ENCODE measurements at regions not wholly inside any gene's neighbourhood (a gene's known extent, or its start where the extent isn't known, plus 50 kb on each side); places are given as distances from the start of the nearest gene placed in this dataset.
"Not testable (repeated sequence)": the region's sequence is repeated elsewhere in the genome, so short reads cannot be mapped to it uniquely, and the experiment has no call there.

DNA sequence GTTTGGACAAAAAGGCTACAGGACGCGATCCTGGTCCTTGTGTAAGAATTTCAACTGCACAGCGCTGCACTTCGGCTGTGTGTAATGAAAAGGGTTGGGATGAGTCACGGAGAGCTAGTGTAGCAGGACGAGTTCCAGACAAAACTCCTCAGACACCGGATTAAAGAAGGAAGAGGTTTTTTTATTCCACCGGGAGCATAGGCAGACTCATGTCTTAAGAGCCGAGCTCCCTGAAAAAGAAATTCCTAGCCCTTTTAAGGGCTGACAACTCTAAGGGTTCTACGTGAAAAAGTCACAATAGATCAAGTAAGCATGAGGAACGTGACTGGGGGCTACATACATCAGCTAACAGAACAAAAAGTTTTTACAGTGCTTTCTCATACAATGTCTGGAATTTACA lies 54.8 kb upstream of the FAM90A1 start:
- DNase-seq (ENCODE audit: low read depth in 2 of 2): not testable (repeated sequence)

DNA sequence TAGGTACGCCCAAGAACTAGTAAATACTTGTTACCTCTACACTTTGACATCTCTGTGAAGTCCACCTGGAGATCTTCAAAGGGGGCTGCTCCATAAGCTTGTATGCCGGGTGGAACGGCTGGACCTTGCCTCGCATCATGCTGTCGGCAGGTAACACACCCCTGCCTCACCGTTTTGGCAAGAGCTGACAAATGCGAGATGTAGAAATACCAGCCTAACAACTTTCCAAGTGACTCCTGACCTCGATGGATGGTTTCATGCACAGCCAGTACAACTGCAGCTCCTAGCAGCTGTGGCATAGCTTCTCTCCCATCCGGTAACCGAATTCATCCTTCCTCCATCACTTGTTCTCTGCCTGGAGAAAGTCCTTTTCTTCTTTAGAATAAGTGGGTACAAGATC lies 58.3 kb upstream of the FAM90A1 start:
- not testable (repeated sequence) for DNase-seq (ENCODE audit: low read depth in 2 of 2)

DNA sequence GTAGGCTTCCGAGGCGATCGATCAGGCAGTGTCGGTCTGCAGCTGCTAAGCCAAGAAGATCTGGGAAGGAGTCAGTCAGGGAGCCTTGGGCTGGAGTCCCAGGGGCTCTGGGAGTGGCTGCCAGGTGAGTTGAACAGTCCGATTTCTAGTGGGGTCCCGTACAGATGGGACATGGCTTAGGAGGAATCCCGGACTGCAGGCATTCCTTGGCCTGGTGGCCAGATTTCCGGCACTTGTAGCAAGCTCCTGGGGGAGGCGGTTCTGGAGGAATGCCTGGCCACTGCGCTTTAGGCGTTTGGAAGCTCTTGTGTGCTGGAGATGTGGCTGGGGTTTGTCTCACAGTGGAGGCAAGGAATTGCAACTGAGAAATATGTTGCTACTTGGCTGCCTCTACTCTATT lies 64.3 kb upstream of the FAM90A1 start:
- not testable (repeated sequence) for DNase-seq (ENCODE audit: low read depth in 2 of 2)

DNA sequence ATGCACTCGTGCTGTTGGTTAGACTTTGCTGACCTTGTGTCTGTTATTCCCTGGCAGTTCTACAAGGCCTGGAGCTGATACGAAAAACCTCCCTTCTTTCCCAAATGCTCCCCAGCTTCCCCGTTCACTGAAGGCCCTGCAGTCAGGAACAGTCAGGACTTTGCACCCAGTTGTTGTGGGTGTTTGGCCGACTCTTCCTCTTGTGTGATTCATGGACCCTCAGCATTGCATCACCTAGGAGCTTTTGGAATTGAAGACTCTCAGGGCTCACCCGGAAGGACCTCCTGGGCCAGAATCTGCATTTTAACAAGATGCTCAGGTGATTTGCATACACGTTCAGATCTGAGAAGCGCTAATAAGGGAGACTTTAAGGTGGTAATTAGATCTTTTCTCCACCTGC lies 67.2 kb upstream of the FAM90A1 start:
- not testable (repeated sequence) for DNase-seq (ENCODE audit: low read depth in 2 of 2)

DNA sequence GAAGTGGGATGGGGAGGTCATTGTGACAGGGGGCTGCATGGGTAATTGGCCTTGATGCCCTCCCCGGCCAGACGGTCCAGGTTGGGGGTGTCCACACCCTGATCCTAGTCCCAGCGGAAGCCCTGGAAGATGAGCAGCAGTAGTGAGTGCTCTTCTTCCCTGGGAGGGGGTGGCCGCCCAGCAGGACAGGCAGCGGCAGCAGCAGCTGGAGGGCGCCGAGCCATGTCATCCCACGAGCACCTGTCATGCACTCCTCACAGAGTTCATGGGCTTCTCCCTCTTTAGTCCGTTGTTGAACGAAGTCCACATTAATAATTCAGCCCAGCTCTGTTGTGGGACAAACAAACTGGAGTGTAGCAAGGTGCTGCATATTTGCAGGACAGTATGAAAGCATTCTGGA lies 81.2 kb upstream of the FAM90A1 start:
- DNase-seq (ENCODE audit: low read depth in 2 of 2): not testable (repeated sequence)

DNA sequence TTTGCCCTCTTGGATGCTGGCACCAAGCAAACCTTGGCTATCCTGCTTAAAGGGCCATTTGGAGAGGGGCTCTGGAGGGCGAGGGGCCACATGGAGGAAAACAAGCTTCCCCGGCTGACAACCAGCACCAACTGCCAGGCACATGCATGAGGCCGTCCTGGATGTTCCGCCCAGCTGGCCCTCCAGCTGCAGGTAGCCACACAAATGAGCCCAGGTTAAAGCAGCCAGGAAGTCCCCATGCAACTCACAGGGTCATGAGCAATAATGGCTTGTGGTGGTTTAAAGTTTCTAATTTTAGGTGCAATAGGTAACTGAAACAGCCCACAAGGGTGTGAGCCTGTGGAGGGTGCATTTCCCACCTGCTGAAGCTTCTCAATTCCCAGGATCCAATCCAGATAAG lies 88.6 kb upstream of the FAM90A1 start:
- not testable (repeated sequence) for DNase-seq (ENCODE audit: low read depth in 2 of 2)

DNA sequence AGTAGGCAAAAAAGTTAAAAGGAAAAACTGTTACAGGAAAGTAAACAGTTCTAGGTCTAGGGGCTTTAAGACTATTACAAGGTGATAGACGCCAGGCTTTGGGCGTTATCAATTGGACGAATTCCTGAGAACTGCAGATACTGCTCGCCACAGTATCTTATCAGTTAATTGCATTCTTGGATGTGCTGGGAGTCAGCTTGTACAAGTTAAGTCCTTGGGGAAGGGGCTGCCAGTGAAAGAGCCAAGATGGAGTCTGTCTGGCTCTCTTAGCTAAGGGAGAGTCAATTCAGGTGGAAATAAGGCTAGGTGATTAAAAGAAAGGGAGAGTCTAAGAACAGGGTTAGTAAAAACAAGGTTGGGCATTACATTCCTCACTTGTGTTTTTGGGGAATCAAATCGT lies 90.3 kb upstream of the FAM90A1 start:
- DNase-seq (ENCODE audit: low read depth in 2 of 2): not testable (repeated sequence)

DNA sequence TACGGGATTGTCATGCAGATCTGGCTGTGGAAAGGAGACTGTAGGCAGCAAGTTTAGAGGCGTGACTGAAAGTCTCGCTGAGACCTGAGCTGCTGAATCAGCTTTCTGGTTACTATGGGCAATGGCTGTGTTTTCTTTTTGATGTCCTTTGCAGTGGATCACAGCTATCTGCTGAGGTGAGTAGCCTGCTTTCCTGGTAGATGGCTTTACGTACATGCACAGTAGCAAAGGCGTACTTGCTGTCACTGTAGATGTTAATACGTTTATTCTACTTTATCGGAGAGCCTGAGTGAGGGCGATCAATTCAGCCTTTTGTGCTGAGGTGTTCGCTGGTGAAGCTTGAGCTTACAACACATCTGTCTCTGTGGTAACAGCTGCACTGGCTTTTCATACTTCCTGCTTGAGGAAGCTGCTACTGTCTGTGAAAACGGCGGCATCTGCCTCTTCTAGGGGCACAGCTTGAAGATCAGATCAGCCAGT lies 92.9 kb upstream of the FAM90A1 start:
- not testable (repeated sequence) for DNase-seq (ENCODE audit: low read depth in 2 of 2)

DNA sequence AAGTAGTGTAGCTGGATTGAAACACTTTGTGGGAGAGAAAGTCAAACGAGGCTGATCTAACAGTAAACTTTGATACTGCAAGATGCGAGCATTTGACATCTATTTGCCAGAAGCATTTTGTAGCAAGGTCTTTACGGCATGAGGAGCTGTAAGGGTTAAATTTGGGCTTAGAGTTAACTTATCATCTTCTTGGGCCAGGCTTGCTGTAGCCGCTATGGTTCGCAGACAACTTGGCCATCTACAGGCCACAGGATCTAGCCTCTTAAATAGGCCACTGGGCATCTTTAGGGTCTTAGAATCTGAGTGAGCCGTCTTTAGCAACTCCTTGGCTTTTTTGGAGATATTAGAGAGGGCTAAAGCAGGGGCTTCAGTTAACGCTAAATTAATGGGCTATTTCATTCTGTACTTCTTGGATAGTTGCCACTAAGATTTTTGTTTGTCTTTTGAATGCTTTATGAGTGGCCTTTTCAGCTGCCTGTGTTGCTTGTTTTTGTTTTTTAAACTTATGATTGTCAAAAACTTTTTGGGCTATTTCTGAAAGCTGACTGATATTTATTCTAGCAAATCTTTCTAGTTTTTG lies 93.5 kb upstream of the FAM90A1 start:
- not testable (repeated sequence) for DNase-seq (ENCODE audit: low read depth in 2 of 2)

DNA sequence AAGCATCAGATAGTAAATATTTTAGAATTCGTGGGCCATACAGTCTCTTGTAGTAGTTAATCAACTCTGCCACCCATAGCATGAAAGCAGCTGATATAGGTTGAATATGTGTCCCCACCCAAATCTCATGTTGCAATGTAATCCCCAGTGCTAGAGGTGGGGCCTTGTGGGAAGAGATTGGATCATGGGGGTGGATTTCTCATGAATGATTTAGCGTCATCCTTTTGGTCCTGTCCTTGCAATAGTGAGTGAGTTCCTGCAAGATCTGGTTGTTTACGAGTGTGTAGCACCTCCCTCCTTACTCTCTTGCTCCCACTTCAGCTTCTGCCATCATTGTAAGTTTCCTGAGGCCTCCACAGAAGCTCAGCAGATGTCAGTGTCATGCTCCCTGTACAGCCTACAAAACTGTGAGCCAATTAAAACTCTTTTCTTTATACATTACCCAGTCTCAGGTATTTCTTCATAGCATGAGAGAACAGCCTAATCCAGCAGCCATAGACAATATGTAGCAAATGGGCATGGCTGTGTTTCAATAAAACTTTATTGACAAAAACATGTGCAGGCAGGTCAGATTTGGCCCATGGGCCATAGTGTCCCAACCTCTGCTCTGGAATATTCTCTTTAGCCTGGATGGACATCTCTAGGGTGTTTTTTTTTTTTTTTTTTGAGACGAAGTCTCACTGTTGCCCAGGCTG lies 97.9 kb upstream of the FAM90A1 start:
- DNase-seq (ENCODE audit: low read depth in 2 of 2): not testable (repeated sequence)

DNA sequence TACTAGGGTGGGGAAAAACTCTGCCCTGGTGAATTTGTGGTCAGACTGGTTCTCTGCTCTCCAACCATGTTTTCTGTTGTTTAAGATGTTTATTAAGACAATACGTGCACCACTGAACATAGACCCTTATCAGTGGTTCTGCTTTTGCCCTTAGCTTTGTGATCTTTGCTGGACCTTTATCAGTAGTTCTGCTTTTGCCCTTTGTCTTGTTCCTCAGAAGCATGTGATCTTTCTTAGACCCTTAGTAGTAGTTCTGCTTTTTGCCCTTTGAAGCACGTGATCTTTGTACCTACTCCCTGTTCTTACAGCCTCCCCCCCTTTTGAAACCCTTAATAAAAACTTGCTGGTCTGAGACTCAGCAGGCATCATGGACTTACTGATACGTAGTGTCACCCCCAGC lies 101.4 kb upstream of the FAM90A1 start:
- not testable (repeated sequence) for DNase-seq (ENCODE audit: low read depth in 2 of 2)

DNA sequence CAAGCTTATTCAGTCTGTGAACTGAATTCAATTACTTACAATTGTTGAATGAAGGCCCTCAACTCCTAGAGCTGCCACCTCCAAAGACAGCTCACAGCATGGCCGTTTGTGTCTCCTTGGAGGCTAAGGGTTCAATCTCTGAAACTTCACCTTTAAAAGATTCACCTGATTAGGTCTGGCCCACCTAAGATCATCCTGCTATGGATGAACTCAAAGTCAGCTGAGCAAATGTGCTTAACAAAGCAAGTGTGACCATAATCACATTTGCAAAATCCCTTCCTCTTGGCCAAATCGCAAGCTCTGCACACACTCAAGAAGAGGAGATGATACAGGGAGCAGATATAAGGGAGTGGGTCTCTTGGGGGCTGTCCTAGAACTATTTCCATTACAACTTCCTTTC lies 105.0 kb upstream of the FAM90A1 start:
- DNase-seq (ENCODE audit: low read depth in 2 of 2): not testable (repeated sequence)

DNA sequence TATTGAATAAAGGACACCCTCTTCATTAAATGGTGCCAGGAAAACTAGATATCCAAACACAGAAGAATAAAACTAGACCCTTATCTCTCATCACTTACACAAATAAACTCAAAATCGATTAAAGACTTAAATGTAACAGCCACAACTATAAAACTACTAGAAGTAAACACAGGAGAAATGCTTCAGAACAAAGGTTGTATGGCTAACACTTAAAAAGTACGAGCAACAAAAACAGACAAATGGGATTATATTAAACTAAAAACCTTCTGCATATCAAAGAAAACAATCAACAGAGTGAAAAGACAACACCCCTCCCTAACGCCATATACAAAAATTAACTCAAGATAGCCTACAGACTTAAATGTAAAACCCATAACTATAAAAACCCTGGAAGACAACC lies 104.7 kb upstream of the CLEC6A start:
- not testable (repeated sequence) for DNase-seq (ENCODE audit: low read depth in 2 of 2)

DNA sequence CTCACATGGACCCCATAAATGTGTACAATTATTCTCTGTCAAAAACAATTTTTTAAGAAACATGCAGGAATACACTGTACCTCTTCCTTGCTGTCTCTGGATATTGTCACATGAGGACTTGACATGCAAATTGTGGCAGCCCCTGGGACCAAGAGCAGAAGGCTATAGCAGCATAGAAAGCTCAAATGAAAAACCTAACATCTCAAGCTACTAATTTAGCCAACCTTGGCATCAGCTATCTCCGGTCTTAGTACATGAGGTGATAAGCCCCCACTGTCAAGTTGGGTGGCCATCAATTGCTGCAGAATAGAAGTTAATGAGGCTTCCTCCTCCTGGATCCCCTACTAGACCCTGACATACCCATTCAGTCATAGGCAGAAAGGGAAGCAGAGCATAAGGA lies 101.0 kb upstream of the CLEC6A start:
- not testable (repeated sequence) for DNase-seq (ENCODE audit: low read depth in 2 of 2)

DNA sequence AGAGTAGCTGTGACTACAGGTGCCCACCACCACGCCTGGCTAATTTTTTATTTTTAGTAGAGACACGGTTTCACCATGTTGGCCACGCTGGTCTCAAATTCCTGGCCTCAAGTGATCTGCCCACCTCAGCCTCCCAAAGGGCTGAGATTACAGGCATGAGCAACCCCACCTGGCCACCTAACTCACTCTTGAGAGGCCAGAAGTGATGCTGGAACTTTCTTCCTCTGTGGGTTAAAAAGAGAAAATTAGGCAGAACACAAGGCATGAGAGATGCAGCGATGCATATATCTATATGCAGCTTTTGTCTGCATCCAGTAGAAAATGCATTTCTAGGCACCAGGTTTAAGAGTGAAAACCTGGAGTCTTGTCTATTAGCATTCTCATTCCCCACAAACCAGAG lies 100.2 kb upstream of the CLEC6A start:
- not testable (repeated sequence) for DNase-seq (ENCODE audit: low read depth in 2 of 2)

DNA sequence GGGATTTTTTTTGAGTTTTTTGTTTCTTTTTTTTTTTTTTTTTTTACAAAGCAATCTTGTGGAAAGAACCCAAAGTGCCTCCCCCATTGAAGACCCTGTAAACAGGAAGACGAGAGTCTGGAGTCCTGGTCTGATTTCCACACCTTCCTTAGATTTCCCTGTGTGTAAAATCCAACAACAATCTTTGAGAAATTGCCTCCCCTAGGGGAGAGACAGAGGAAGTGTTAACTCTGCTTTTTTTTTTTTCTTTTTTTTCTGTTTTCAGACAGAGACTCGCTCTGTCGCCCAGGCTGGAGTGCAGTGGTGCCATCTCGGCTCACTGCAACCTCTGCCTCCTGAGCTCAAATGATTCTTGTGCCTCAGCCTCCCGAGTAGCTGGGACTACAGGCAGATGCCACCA lies 82.0 kb upstream of the CLEC6A start:
- DNase-seq (ENCODE audit: low read depth in 2 of 2): not testable (repeated sequence)

DNA sequence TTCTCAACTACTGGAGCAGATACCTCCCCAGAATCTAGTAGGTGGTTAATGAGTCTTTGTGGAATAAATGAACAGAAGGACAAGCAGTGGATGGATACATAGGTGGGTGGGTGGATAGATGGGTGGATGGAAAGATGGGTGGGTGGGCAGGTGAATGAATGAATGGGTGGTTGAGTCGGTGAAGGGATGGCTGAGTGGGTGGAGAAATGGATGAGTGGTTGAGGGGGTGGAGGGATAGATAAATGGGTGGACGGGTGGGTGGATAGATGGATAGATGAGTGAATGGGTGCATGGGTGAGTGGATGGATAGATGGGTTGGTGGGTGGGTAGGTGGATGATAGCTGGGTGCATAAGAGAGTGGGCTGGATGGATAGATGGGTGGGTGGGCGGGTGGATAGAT lies 80.6 kb upstream of the CLEC6A start:
- DNase-seq (ENCODE audit: low read depth in 2 of 2): not testable (repeated sequence)

DNA sequence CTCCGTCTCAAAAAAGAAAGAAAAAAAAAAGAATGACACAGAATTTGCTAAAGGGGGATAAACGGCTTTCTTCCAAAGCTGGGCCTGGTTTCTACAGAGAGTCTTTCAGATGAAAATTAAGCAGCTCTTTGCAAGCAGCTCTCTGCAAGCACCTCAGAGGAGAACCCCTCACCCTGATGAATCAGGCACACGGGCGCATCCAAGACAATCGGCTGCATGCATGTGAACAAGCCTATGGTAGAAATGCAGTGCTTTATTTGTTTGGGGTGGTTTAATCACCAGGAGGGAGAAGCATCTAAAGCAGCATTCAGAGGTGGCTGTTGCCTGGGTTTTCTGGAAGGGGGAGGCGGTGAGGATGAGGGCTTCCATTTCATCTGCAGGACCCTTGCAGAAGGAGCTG lies 78.0 kb upstream of the CLEC6A start:
- DNase-seq (ENCODE audit: low read depth in 2 of 2): not testable (repeated sequence)

DNA sequence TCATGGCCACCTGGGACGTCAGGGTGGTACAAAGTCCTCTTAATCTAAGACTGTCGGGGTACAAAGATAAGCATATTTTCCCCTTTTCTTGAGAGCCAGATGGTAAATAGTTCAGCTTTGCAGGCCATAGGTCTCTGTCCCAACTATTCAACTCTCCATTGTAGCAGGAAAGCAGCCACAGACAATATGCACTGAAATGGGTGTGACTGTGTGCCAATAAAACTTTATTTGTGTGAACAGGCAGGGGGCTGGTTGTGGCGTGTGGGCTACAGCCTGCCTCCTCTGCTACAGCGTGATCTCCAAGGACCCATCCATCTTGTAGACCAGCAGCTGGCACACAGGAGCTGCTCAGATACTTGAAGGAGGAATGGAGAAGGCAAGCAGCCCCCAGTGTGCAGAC lies 73.2 kb upstream of the CLEC6A start:
- not testable (repeated sequence) for DNase-seq (ENCODE audit: low read depth in 2 of 2)

DNA sequence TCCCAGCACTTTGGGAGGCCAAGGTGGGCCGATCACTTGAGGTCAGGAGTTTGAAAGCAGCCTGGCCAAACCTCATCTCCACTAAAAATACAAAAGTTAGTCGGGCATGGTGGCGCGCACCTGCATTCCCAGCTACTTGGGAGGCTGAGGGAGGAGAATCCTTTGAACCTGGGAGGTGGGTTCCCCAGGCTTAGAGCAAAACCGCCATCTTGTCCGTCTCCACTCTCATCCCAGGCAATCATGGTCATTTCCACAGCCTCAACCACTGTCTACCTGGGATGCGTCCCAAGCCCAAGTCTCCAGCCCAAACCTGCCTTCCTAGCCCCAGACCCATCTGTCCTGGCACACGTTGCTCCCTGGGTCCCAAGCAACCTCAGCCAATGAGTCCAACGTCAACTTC lies 71.1 kb upstream of the CLEC6A start:
- DNase-seq (ENCODE audit: low read depth in 2 of 2): not testable (repeated sequence)

DNA sequence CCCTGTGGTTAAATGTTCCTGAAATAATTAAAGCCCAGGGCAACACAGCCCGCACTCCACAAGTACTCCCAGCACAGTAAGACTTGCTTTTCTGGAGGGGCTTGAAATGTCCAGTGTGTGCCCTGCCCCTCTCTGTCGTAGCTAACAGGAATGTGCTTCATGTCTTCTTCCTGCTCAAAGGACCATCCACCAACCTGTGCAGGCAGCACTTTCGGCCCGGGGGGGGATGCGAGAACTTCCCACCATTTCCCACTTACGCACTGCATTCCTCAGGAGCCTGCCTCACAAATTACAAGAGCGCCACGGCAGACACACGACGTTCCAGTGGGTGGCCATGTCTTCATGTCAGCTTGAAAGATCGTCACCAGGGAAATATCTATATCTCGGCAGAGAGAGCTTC lies 70.3 kb upstream of the CLEC6A start:
- not testable (repeated sequence) for DNase-seq (ENCODE audit: low read depth in 2 of 2)

DNA sequence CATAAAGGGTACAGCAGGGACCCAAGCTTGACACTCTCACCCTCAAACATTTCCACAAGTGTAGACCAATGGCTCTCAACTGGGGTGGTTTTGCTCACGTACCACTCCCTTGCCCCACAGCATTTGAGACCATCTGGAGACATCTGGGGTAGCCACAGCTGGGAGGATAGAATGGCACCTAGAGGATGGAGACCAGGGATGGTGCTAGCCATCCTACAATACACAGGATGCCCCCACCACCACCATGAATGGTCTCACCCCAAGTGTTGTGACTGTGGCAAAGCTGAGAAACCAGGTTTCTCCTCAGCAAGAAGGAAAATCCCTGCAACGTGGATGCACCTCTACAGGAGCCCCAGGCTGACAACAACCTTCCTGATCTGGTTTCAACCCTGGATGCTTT lies 69.1 kb upstream of the CLEC6A start:
- DNase-seq (ENCODE audit: low read depth in 2 of 2): not testable (repeated sequence)

DNA sequence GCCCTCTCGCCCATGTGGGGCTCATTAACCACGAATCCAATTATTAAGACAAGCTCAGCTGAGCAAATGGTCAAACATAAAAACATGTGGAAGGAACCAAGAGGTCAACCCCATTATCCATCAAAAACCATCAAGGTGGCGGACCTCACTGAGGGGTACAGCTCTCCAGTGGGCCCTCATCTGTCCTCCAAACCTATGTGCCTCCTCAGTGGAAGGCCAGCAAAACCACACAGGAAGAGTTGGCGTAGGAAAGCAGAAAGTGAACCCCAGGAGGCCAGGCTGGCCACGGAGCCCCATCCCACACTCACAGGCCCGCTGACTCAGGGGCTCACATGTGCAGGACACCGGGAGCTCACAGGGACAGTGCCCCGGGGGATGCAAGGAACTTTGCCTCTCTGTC lies 66.5 kb upstream of the CLEC6A start:
- DNase-seq (ENCODE audit: low read depth in 2 of 2): not testable (repeated sequence)

Measured in stimulated activated CD8-positive, alpha-beta memory T cell treated with anti-CD3 and anti-CD28 coated beads, Interleukin-7, amount 100 ng/mL, for 4 hours (primary cell).